D341Med (cell line): ENCODE measurements at regions not wholly inside any gene's neighbourhood (a gene's known extent, or its start where the extent isn't known, plus 50 kb on each side); places are given as distances from the start of the nearest gene placed in this dataset.
"Not testable (repeated sequence)": the region's sequence is repeated elsewhere in the genome, so short reads cannot be mapped to it uniquely, and the experiment has no call there.

Experiments
- DNase-seq: peaks from one replicate; pipeline ENCODE4 v3.0.0; 2012; ENCODE audit warnings: low spot score

DNA sequence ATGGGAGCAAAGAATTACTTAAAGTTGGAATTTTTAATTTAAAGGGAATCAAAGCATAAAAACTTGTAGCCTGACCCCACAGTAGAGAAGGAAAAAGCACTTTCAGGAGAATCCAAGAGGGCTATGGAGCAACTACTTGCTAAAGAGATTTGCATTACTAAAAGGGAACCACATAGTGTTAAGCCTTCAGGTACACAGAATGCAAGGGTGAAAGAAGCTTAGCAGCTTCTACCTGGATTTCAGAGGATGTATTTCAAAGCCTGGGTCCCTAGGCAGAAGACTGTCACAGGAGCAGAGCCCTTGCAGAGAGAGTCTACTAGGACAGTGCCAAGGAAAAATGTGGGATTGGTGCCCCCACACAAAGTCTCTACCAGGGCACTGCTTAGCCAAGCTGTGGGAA lies 575.0 kb downstream of the GBE1 start:
- no peak for DNase-seq

DNA sequence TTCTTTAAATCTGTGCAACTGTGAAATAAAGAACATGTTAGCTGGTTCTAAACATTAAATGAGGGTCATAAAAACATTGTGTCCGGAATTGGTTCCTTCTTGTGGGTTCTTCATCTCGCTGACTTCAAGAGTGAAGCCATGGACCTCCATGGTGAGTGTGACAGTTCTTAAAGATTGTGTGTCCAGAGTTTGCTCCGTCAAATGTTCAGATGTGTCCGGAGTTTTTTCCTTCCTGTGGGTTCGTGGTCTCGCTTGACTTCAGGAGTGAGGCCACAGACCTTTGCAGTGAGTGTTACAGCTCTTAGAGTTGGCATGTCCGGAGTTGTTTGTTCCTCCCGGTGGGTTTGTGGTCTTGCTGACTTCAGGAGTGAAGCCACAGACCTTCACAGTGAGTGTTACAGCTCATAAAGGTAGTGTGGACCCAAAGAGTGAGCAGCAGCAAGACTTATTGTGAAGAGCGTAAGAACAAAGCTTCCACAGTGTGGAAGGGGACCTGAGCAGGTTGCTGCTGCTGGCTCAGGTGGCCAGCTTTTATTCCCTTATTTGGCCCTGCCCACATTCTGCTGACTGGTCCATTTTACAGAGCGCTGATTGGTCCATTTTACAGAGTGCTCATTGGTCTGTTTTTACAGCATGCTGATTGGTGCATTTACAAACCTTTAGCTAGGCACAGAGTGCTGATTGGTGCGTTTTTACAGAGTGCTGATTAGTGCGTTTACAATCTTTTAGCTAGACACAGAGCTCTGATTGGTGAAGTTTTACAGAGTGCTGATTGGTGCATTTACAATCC lies 579.2 kb downstream of the GBE1 start:
- DNase-seq: not testable (repeated sequence)

DNA sequence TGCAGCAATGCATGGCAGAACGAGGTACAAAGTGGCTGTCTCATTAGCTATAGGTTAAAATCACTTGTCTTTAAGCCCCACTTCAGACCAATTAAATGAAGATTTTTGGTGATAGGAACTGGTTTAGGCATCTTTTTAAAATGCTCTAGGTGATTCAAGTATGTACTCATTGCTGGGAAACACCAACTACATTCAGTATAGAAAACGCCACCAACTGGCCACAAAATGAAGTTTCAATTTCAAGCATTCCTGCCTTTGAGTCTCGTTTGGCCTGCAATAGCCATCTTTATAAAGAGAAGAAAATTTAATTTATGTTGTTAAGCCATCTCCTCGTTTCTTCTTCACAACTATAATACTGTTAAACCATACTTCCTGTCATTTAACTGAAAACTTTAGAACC lies 587.9 kb downstream of the GBE1 start:
- DNase-seq: peak; percentile 17

DNA sequence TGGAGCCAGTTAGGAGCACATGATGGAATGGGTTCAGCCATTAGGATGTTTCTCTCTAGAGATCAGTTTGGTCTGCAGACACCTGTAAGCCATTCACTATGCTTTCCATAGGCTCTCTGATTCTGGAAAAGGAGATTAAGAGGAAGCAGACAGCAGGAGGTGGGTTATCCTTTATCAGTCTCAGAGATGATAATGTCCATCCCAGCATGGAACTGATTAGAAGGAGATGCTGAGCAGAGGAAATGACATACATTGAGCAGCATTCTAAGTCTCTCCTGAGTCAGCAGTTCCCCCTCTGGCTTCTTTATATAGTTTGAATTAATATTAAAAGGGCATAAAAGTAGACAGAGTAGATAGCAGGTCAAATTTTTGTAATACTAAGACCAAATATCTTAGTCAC lies 591.1 kb downstream of the GBE1 start:
- no peak for DNase-seq

DNA sequence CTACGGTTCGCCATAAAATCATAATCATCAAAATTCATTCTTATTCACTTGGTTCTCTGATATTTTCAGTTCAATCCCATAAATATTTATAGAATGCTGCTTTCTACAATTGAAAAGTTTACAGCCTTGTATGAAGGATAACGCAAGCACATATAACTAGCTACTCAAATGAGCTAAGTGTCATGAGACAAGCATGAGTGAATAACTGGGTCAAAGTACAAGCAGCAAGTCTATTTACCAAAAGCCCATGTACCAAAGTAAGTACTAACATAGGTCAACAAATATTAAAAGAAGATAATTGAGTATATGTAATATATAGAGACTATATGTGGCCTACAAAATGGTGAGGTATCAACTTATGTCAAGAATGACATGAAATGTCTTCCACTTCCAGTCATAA lies 596.6 kb downstream of the GBE1 start:
- no peak for DNase-seq

DNA sequence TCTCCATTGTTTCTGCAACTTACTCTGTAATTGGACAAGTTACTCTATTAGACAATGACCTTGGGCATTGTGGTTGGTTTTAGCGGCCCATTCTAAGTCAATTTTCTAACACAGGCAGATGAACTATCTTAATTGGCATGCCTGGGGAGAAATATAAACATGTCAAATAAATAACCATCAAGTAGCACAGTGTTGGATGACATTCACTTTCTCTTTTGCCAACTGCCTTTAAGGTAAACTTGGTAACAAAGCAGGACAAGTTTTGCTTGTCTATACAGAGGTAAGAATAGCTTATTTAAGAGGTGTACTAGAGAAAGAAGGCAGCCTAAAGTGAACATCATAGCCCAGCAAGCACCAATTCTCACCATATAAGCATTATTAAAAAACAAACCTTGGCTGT lies 599.6 kb downstream of the GBE1 start:
- DNase-seq: no peak

DNA sequence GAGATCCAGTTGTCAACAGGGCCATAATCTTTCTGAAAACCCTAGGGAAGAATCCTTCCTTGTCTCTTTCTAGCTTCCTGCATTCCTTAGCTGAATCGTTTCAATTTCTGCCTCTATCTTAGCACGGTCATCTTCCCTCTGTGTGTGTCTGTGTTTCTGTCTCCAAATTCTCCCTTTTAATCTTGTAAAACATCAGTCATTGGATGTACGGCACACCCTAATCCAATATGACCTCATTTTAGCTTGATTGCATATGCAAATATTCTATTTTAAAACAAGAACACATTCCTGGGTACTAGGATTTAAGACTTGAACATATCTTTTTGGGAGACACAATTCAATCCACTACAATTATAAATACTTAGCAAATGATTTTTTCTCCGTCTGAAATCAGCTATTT lies 600.3 kb downstream of the GBE1 start:
- DNase-seq: no peak

DNA sequence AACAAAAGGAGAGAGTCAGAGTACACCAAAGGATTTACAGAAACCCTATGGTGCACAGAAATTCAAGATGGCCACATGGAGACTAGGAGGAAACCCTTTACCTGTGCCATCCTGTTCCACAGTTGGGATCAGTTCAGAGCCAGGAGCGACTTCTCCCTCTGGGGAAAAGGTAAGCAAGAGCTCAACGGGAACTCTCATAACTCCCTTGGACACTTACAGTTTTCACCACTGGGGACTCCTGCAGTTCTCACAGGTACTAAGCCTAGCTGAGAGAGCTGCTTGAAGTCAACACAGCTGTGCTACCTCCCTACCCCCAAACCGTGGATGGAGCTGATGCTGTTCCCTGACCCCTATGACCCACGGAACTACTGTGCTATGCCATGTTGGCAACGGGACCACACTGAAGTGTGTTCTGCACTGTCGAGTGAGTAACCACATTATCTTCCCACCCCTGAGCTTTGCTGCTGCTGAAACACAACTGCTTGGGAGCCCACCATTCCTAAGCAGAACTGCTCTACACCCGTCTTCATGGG lies 606.8 kb downstream of the GBE1 start:
- DNase-seq: no peak

DNA sequence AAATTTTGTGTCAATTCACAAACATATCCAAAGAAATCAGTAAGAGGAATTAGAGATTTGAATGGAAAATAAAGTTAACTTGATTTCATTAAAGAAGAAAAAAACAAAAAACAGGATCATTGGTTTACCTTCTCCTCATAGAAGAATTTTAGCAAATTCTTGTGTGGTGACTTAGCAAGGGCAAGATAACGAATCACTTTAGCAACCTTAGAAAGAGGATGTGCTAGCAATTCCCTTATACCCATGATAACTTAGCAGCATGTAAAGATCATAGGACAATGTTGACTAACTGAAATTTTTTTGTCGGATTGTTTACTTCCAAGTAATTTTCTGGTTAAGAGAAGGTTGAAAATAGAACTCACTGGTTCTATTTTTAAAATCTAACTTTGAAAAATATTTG lies 609.3 kb downstream of the GBE1 start:
- DNase-seq: no peak

DNA sequence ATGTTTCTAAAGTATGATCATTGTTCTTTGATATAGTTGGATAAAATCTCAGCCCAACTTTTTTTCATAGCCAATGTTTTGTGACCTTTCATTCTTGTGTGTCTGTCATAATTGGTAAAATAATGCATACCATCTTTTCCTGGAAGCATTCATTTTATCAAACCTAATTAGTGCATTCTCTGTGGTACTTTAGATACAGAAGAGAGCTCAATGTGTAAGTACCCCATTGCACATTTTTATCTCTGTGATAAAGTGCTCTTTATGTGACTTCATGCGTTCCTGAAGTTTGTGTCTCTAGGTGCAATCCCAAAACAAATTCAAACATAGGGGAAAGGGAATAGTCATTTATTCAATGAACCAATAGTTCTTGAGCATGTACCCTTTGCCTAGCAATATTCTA lies 628.5 kb downstream of the GBE1 start:
- no peak for DNase-seq

DNA sequence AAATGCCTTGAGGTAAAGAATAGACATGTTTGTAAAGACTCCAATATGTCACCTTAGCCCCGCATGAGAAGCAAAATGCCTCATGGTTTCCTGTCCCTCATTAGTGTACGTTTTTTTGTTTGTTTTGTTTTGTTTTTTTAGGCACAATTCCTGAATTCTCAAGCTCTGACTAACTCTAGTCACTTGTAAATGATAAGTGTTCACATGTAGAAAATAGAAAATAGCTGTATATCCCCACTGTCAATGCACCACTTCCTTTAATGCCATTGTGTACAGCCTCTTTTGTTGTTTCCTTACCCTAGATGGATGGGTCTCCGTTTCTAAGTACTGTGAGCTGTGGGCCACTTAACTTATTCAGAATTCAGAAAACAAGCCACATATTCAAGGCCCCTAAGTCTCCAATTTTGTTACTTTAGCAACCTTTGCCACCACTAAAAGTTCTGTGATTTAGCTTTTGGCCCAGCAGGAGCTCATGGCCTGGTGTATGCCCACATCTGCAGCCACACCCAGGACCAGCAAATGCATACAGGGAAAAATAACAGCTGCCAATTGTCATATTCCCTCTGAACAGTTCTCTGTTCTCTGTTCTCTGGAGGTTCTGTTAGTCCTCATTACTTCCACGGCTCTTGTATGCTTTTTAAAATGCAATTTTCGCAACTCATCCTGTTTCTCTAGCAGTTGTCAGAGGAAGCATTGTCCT lies 655.5 kb downstream of the GBE1 start:
- no peak for DNase-seq

DNA sequence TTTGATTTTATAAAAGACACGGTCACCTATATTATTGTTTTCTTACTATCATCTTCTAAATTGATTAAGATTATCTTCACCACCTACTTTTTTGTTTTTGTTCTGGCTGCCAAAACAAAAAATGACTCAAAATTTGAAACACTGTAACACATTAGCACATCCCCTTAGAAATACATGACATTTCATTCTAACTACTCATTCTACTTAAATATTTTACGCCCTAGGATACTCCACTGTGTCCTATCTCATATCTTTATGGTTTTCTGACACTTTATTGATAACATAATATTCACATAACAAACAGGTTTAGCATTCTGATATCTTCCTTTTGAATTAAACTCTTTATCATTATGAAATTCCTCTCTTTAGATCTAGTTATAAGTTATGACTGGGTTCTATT lies 656.2 kb downstream of the GBE1 start:
- DNase-seq: no peak

DNA sequence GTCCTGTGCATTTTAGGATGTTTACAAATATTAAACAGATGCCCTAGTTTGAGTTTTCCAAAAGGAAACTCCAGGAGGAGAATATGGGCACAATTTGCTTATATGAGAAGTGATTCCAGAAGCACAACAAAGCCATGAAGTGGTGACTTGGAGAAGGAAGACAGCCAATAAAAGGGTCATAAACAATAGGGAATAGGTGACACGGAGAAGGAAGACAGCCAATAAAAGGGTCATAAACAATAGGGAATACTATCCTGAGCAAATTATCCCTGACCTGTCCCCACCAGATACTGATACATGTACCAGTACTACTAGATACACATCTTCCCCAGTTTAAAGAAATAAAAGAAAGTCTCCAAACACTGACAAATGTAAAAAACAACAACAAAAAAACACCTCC lies 663.6 kb downstream of the GBE1 start:
- DNase-seq: no peak

DNA sequence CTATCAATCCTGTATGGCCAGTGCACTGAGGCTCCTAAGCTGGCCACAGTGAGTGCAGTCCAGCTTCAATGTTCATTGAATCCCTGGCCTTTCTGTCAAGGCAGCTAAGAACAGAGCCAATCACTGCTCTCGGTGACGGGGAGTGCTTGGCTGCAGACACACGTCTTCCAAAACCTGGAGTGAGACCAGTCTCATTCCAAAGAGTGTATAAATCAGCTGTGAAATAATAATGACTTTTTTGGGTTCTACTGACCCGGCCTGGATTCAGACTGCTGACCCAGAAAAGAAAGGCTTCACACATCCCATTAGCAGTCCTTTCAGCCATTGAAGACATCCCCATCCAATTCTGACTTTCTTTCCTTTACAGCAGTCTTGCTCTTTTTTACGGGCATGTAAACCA lies 665.5 kb downstream of the GBE1 start:
- DNase-seq: no peak

DNA sequence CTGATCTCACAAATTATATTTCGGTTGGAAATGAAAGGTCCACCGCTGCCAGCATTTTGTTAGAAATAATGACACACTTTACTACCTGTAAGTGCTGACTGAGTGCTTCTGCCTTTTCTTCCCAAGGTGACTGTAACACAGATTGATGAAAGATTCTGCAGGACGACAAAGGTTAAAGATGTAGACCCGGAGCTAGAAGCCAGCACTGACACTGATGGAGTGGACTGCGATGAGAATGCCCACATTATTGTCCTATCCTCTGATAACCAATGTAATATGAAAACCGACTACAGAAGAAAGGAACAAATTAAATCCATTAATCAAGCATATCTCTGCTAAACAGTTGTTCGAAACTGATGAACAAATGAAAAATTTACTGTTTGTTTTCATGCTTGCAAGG lies 666.5 kb downstream of the GBE1 start:
- DNase-seq: no peak

DNA sequence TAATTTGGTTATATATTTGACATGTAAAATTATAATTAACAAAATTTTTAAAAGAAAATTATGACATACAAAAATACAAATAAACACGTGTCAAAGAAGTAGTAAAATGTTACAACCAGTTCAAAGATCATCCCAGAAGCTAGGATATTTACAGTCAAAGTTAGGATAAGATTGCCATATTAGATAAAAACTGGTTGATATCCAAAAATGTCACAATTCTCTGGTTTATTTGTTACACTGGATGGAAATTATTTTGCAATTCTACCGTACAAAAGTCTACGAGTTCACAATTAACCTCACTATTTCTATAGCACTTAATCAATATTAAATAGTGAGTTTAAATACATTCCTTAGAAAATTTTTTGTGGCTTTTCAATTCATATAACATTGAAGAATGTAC lies 673.8 kb downstream of the GBE1 start:
- no peak for DNase-seq

DNA sequence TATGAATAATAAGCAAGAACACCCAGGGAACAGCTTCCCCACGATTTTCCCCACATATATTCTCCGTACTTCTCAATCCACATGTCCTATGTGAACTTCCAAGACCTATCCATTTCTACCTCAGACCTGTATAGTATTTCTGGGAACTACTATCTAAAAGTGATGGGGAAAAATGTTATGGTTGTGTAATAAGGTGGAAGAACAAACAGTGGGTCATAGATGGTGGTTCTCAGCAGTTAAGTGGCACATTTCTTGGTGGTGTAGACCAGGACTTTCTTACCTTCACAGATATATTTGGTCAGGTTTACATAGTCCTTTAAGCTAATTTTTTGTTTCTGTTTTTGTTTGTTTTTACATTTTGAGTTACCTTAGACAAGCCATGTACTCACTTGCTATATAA lies 675.1 kb downstream of the GBE1 start:
- no peak for DNase-seq

DNA sequence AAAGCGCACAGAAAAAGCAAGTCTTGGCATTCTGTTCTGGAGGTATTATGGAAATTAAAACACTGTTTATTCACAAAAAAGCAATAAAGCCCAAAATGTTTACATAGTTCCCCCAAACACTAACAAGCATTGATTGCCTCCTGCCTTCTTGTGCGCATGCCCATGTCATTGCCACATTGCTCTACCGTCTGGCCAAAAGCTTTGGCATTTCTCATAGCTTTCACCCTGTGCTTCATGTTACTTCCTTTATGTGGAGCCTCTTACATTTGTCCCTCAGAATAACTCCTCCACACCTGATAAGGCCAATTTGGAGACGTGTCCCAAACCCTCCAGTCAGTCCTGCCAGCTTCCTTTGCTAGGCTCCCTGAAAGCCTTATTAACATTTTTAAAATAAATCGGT lies 680.8 kb downstream of the GBE1 start:
- no peak for DNase-seq

DNA sequence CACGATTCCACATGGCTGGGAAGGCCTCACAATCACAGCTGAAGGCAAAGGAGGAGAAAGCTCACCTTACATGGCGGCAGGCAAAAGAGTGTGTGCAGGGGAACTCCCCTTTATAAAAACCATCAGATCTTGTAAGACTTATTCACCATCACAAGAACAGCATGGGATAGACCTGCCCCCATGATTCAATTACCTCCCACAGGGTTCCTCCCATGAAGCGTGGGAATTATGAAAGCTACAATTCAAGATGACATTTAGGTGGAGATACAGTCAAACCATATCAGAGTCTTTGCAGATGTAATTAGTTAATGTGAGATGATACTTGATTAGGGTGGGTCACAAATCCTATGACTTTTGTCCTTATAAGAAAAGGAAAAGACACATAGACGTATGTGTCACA lies 688.9 kb downstream of the GBE1 start:
- DNase-seq: no peak

DNA sequence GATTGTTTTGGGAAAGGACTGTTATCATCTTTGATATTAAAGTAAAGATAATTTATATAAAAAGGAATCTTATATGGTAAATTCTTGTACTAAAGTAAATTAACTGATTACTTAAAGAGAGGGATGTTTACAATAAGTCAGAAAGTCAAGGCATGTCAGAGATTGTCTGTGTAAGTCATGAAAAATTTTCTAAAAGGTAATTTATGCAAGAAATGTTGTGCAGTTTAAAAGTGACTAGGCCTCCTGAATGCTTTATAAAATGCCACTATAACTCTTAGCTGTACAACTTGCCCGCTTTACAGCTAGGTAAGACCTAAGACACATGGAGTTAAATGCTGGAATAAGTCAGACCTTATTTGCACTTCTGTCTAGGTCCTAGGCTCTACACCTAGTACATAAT lies 692.9 kb downstream of the GBE1 start:
- no peak for DNase-seq

DNA sequence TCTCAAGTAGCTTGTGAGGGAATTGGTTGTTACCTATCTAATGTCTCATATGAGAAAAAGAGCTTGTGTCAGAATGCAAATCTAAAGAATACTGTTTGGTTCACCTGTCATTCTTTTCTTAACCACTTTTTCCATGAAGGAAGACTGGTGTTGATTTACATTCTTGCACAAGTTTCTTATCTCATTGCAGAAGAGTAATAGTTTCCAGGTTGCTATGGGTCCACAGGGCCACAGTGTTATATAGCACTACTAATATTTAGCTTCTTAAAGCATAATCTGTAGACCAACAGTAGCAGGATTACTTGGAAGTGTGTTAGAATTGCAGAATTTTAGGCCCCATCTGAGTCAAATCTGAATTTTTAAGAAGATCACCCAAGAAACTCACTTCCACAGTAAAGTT lies 697.5 kb downstream of the GBE1 start:
- no peak for DNase-seq

DNA sequence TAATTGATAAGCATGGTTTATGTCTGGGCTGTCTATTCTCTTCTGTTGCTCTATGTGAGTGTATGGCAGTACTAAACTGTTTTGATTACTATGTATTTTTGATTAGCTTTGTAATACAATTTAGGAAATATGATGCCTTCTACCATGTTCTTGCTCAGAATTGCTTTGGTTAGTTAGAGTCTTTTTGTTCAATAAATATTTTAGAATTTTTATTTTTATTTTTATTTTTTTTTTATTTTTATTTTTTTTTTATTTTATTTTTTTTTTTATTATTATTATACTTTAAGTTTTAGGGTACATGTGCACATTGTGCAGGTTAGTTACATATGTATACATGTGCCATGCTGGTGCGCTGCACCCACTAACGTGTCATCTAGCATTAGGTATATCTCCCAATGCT lies 710.3 kb downstream of the GBE1 start:
- DNase-seq: not testable (repeated sequence)

DNA sequence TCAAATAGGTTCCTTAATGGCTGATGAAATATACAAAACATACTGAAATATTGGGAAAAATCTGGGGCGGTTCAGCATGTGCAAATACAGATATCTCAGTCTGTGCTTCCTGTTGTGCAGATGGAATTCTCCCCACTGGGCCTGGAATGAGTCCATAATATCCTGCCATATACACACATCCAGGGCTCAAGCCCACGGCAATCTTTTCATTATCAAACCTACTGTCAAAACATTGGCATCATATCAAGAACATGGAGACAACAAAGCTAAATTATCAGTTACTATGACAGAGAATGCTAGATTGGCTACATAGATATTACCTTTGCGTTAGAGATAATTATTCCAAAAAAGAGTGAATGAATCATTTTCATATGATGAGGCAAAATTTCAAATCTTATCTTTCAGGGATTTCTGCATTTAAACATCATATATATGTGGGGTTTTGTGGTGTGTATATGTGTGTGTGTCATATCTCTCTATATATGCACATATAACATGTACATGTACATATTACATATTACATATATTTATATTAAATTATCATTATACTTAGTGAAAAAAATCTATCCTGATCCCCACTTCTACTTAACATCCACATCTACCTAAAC lies 713.3 kb downstream of the GBE1 start:
- no peak for DNase-seq
